ENCODE measurements at regions not wholly inside any gene's neighbourhood (a gene's known extent, or its start where the extent isn't known, plus 50 kb on each side); places are given as distances from the start of the nearest gene placed in this dataset.

DNA sequence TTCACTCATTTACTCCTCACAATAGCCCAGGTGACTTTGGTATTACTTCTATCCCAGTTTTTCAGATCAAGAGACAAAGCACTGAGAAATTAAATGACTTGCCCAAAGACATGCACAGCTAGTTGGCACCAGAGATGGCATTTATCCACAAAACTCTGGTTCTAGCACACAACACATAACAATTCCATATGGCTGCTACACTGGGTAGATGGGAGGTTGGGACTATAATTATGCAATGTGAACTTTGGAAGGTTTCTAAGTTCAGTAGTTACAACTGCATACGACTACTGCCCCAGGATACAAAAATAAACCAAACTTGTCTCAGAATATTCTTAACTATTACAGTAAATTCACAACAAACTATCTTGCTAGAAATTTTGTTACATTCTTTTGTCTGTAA lies 54.2 kb upstream of the MLIP start:
- H3K4me3 Mint-ChIP-seq: no peak overlapping the region
- no peaks in the 10 kb centered on the region for H3K9me3 ChIP-seq (ENCODE audit: control insufficient read depth in 1 of 2, low read length in 2 of 2)
- CTCF ChIA-PET (ENCODE audit: partially characterized antibody): no interaction called here
- H3K9me3 Mint-ChIP-seq: no peaks in the 10 kb centered on the region
- no peaks in the 10 kb centered on the region for H3K36me3 Mint-ChIP-seq
- H3K27me3 ChIP-seq (ENCODE audit: insufficient read depth, low read length): no peaks in the 10 kb centered on the region
- H3K27me3 Mint-ChIP-seq: no peaks in the 10 kb centered on the region
- DNase-seq: no peak
- no peak overlapping the region for H3K27ac ChIP-seq (ENCODE audit: low read depth, low read length)
- POLR2A ChIA-PET (ENCODE audit: partially characterized antibody): no interaction called here
- intact Hi-C loops (cut with micrococcal nuclease): no loop called here
- H3K4me1 ChIP-seq (ENCODE audit: insufficient read depth, low read length): no peaks in the 10 kb centered on the region
- no peak overlapping the region for H3K27ac Mint-ChIP-seq
- no peak overlapping the region for H3K4me3 ChIP-seq (ENCODE audit: low read length in 2 of 2)
- H3K36me3 ChIP-seq (ENCODE audit: insufficient read depth, low read length): no peaks in the 10 kb centered on the region
- no peaks in the 10 kb centered on the region for H3K4me1 Mint-ChIP-seq

DNA sequence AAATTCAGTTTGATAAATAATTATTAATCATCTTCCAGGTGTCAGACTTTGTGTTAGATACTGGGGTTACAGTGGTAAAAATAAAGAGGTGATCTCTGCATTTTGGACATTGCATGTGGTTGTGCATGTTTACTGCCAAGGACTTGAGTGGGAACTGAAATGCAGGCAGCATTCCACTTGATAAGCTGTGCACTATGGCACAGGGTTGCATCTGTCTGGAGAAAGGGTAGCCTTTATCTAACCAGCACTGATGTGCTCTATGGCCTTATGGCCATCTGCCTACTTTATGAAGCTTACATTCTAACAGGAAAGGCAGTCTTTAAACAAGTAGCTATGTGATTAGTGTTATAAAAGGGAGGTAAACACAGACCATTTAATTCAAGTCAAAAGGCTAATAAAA lies 53.0 kb upstream of the MLIP start:
- Histone ChIP-seq H3K27ac (ENCODE audit: low read depth, low read length) (no peak overlapping the region), H3K27me3 (ENCODE audit: insufficient read depth, low read length) (no peaks in the 10 kb centered on the region), H3K9me3 (ENCODE audit: control insufficient read depth in 1 of 2, low read length in 2 of 2) (no peaks in the 10 kb centered on the region), H3K4me3 (ENCODE audit: low read length in 2 of 2) (no peak overlapping the region), H3K4me1 (ENCODE audit: insufficient read depth, low read length) (no peaks in the 10 kb centered on the region), H3K36me3 (ENCODE audit: insufficient read depth, low read length) (no peaks in the 10 kb centered on the region)
- intact Hi-C loops (cut with micrococcal nuclease): no loop called here
- H3K27ac Mint-ChIP-seq: no peak overlapping the region
- H3K9me3 Mint-ChIP-seq: no peaks in the 10 kb centered on the region
- H3K36me3 Mint-ChIP-seq: no peaks in the 10 kb centered on the region
- DNase-seq: no peak
- no peaks in the 10 kb centered on the region for H3K4me1 Mint-ChIP-seq
- ChIA-PET POLR2A (ENCODE audit: partially characterized antibody) (no interaction called here), CTCF (ENCODE audit: partially characterized antibody) (no interaction called here)
- H3K4me3 Mint-ChIP-seq: no peak overlapping the region
- no peaks in the 10 kb centered on the region for H3K27me3 Mint-ChIP-seq

DNA sequence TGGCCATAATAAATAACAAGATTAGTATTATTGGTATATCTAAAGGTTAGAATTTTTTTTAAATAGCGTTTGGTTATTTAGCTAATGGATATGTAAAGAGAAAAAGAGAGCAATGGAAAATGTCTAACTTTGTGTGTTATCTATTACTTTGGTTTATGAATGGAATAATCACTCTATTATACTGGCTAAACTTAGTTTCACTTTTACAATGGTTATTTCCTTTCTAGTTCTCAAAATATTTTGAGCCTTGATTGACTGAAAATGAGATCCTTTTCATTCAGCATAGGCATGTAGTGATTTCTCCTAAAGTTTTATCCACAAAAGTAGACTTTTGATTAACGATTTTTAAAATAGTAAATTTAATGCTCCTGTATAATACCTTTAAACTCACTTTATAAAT lies 51.6 kb upstream of the MLIP start:
- ChIA-PET POLR2A (ENCODE audit: partially characterized antibody) (no interaction called here), CTCF (ENCODE audit: partially characterized antibody) (no interaction called here)
- Mint-ChIP-seq H3K27me3 (no peaks in the 10 kb centered on the region), H3K4me3 (no peak overlapping the region), H3K4me1 (no peaks in the 10 kb centered on the region), H3K27ac (no peak overlapping the region), H3K9me3 (no peaks in the 10 kb centered on the region), H3K36me3 (no peaks in the 10 kb centered on the region)
- no peaks in the 10 kb centered on the region for H3K36me3 ChIP-seq (ENCODE audit: insufficient read depth, low read length)
- no peaks in the 10 kb centered on the region for H3K4me1 ChIP-seq (ENCODE audit: insufficient read depth, low read length)
- intact Hi-C loops (cut with micrococcal nuclease): no loop called here
- H3K4me3 ChIP-seq (ENCODE audit: low read length in 2 of 2): no peak overlapping the region
- H3K9me3 ChIP-seq (ENCODE audit: control insufficient read depth in 1 of 2, low read length in 2 of 2): no peaks in the 10 kb centered on the region
- no peaks in the 10 kb centered on the region for H3K27me3 ChIP-seq (ENCODE audit: insufficient read depth, low read length)
- no peak overlapping the region for H3K27ac ChIP-seq (ENCODE audit: low read depth, low read length)
- DNase-seq: no peak

DNA sequence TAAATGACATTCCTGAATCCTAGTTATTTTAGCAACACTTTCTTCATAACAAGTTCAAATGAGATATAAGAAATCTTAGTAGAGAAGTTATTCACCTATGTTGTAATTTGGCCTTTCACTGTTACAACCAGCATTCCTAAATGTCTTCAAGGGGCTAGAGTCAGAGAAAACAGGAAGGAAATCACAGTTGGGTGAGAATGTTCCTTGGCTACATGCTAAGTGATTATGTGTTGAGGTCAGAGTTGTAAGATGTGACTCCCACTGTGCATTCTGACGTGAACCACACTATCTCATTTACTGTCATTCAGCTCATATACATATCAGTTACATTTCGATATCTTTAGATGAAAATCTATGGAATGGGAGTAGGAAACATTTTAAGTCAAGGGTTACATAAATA lies 51.0 kb upstream of the MLIP start:
- Mint-ChIP-seq H3K27ac (no peak overlapping the region), H3K9me3 (no peaks in the 10 kb centered on the region), H3K36me3 (no peaks in the 10 kb centered on the region), H3K27me3 (no peaks in the 10 kb centered on the region), H3K4me3 (no peak overlapping the region), H3K4me1 (no peaks in the 10 kb centered on the region)
- POLR2A ChIA-PET (ENCODE audit: partially characterized antibody): no interaction called here
- Histone ChIP-seq H3K4me3 (ENCODE audit: low read length in 2 of 2) (no peak overlapping the region), H3K27me3 (ENCODE audit: insufficient read depth, low read length) (no peaks in the 10 kb centered on the region), H3K4me1 (ENCODE audit: insufficient read depth, low read length) (no peaks in the 10 kb centered on the region), H3K27ac (ENCODE audit: low read depth, low read length) (no peak overlapping the region), H3K9me3 (ENCODE audit: control insufficient read depth in 1 of 2, low read length in 2 of 2) (no peaks in the 10 kb centered on the region), H3K36me3 (ENCODE audit: insufficient read depth, low read length) (no peaks in the 10 kb centered on the region)
- intact Hi-C loops (cut with micrococcal nuclease): no loop called here
- DNase-seq: no peak
- CTCF ChIA-PET (ENCODE audit: partially characterized antibody): no interaction called here
